HG02870 (cell line): ENCODE measurements at regions not wholly inside any gene's neighbourhood (a gene's known extent, or its start where the extent isn't known, plus 50 kb on each side); places are given as distances from the start of the nearest gene placed in this dataset.

Source experiments
- ATAC-seq: cut with Tn5 transposase; IDR thresholded peaks from one replicate; pipeline ENCODE4 v1.9.1; 2021; ENCODE audit warnings: mild to moderate bottlenecking, moderate library complexity; ENCODE audit not compliant: unreplicated experiment

DNA sequence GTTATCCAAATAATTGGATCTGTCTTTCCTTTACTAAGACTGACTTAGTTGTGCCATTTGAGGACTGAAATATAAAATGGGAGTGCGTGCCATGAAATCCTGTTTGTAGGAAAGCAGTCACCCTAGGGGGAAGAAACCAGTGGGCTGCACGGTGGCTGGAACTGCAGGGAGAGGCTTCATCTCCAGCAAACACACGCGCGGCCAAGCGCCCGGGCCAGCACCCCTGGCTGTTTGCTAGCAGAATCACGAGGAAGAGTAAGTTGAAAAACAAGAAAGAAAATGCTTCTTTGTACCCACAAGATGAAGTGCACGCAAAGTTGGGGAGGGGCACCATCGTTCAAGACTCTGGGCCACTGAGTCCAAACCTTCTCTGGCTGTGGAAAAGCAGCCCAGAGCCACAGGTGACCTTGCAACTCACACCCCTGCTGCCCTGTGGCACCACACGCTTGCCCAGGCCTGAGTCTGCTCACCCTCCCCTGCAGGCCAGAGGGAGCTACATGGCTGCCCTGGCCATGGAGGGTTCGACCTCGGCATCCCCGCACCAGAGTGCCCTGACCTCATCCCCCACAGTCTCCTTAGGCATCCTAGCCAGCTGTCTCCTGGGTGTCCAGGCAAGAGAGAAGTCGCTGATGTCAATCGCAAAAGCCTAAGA is 55.2 kb downstream of the IRX2 start:
- ATAC-seq: no peak

DNA sequence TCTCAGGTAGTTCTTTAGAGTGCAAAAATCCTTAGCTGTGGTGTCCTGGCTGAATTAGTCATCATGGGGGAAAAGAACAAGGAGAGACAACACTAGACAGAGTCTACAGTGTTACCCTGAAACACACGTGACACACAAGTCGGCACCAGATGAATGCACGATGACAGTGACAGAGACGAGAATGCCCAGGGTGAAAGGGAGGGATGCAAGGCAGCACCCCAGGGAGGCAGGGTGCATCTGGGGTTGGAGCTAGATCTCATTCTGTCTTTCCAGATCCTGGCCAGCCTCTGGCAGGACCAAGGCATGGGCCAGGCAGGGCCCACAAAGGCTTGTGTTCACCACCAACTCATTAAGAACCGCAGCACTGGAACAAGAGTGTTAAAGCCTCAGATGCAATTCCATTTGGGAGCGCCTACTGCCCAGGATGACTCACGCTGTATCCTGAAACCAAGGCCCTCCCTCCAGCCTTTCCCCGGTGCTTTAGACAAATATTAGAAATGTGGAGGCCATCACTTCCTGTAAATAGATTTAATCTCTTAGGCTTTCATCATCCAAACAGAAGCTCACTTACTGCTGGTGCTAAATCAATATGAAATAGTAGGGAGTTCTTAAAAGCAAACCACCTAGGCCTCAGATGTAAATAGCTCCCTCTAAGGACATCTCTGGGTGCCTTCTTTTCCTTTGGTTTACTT is 56.1 kb downstream of the IRX2 start:
- ATAC-seq: no peak

DNA sequence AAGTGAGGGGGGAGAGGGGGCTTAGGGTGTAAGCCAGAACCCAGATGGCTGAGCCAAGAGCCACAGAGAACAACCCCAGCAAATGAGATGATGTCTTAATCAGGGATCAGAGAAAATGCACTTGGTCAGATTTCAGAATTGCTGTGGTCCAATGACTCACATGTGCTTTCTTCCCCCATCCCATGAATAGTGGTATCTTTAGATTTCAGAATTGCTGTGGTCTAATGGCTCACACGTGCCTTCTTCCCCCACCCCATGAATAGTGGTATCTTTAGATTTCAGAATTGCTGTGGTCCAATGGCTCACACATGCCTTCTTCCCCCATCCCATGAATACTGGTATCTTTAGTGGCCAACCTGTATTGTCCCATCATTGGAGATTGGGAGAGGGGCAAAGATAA is 59.9 kb downstream of the IRX2 start:
- ATAC-seq: no peak

DNA sequence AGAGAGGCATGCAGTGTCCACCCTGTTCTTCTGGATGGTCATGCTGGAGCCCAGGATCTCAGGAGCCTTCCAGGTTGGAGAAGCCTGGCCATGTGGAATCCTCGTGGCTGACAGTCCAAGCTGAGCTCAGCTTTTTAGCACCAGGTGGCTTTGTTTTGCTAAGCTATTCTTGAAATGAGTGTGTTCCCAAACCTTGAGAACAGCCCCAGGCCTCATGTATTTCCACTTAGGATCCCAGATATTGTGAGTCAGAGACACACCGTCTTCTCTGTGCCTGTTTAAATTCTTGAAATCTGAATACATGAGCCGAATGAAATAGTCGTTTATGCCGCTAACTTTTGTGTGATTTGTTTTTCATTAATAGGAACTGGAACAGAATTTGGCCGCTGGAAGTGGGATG is 61.2 kb downstream of the IRX2 start:
- no peak for ATAC-seq

- ATAC-seq: no peak
Observed at GRCh38 chr5:2688586-2688985, 62.9 kb downstream of the IRX2 start.

GRCh38 chr5:2687746-2688145 is 63.7 kb downstream of the IRX2 start:
- ATAC-seq: no peak

- ATAC-seq: no peak
Observed at GRCh38 chr5:2686321-2687124, 65.0 kb downstream of the IRX2 start.

DNA sequence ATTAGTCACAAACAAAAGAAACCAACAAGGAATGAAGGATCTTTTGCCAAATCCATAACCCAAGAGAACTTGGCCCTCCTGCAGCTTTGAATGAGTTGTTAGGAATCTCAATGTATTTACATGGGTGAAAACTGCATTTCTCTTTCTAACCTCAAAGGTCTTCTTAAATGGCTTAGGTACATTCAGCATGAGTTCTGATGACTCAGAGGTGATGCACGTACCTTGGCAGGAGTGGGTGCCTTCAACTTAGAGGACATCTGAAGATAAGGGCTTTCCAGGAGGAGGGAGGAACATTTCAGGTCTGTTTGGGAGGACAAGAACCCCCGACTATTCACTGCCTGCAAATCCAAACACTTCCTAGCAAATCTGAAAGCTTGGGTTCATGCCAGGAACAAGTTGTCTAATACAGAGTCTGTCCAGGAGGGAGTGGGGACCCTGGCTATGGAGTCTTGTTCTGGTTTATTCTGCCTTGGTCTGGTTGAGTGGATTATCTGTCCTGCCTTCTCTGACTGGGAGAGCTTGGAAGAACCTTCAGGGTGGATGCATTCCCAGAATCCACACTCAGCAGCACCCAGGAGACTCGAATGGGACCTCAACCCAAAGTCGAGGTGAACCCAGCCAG is 65.7 kb downstream of the IRX2 start:
- no peak for ATAC-seq

GRCh38 chr5:2684606-2685005 is 66.9 kb downstream of the IRX2 start:
- no peak for ATAC-seq

DNA sequence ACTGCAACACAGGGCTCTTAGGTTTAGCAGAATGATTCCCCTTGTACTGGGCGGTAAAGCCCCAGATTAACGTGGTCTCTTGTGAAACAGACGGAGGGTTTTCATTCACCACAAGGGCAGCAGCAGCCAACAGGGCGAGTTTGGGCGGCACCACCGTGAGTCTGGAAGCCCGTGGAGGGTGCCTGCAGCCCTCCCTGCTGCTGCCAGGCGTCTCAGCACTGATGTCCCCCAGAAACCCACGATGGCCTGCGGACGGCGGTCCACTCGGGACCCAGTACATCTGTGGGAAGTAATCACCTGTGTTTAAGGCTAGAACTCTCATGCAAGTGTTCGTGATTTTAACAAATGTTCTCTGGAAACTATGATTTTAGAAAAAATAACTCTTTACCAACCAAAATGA is 67.8 kb downstream of the IRX2 start:
- no peak for ATAC-seq

DNA sequence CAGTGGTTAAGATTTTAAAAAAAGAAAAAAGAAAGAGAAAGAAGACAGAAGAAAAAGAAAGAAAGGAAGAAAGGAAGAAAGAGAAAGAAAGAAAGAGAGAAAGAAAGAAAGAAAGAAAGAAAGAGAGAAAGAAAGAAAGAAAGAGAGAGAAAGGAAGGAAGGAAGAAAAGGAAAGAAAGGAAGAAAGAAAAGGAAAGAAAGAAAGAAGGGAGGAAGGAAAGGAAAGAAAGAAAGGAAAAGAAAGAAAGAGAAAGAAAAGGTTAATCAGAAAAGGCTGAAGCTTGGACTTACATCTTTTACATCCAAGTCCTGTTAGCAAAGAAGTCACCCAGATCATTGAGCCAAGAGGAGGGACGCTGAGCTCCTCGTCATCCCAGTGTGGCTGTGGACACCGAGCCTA is 70.0 kb downstream of the IRX2 start:
- no peak for ATAC-seq

DNA sequence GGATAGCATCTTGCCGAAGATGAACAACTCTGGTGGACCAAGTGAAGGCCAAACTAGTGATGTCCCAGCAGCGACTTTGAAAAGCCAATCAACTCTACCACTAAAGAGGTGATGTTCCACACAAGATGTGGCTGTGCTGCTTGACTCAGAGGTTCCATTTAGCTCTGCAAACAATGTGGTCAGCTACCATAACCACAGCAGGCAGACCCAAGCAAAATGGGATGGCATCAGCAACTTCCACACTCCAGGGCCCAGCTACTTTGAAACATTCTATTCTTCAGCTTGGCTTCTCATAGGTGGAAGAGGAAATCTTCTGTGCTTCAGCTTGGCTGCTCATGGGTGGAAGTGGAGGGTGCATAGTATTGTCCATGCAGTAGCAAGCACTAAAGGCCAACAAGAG is 70.5 kb downstream of the IRX2 start:
- no peak for ATAC-seq

DNA sequence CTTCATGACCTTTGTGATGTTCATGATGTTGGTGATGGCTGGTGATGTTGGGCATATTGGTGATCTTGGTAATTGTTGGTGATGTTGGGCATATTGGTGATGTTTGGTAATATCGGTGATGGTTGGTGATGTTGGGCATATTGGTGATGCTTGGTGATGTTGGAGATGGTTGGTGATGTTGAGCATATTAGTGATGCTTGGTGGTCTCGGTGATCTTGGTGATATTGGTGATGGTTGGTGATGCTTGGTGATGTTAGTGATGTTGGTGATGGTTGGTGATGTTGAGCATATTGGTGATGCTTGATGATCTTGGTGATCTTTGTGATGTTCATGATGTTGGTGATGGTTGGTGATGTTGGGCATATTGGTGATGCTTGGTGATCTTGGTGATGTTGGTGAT is 73.8 kb downstream of the IRX2 start:
- no peak for ATAC-seq

DNA sequence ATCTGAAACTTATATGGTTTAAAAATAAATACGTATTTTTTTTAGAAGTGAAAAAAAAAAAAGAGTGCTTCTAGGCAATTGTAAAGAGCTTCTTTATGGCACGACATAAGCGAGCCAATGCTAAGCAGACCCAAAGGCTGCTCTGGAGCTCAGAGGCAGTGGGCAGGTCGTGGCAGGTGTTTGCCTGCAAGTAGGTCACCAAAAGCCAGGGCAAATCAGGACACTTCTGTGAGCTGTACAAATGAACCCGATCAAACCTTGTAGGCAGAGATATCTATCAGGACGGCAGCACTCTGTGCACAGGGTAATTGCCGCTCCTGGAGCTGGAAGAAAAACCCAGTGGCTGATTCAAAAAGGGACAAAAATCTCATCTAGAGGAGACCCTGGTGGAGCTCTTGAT is 75.9 kb downstream of the IRX2 start:
- no peak for ATAC-seq

- ATAC-seq: no peak
Observed at GRCh38 chr5:2674456-2674855, 77.0 kb downstream of the IRX2 start.

- ATAC-seq: no peak
Observed at GRCh38 chr5:2670940-2671339, 80.5 kb downstream of the IRX2 start.

GRCh38 chr5:2669913-2670312 is 81.6 kb downstream of the IRX2 start:
- no peak for ATAC-seq

GRCh38 chr5:2669259-2669658 is 82.2 kb downstream of the IRX2 start:
- ATAC-seq: no peak

GRCh38 chr5:2666081-2666480 is 85.4 kb downstream of the IRX2 start:
- no peak for ATAC-seq

GRCh38 chr5:2663489-2663888 is 88.0 kb downstream of the IRX2 start:
- no peak for ATAC-seq

DNA sequence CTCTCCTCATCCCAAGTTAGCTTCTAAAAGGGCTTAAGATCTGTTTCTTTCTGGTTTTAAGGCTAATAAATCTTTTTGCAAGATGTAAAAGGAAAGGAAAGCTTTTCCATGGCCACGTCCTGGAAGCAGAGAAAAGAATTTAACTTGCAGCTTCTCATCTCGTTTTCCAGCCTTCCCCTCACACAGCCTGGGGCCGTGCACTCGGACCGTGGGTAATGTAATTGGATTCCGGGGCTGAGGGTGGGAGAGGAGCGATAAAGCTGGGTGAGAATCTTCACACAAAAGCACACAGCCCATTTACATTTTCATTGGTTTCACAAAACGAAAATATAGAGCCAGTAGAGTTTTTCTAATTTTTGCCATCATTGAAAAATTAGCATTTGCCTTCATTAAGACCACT is 91.2 kb downstream of the IRX2 start:
- no peak for ATAC-seq
